Heart left ventricle (tissue), 13 donors: ENCODE measurements at regions not wholly inside any gene's neighbourhood (a gene's known extent, or its start where the extent isn't known, plus 50 kb on each side); places are given as distances from the start of the nearest gene placed in this dataset.

Experiments
- CTCF ChIP-seq, 12 donors: fragments of 200-600 bp; sonication (generic) in 4 of 12; IDR thresholded peaks; one replicate each; pipeline versions ENCODE4 v1.5.0 to v1.8.0; 2018 to 2022; ENCODE audit warnings: antibody characterized with exemption in 12 of 12, mild to moderate bottlenecking in 5 of 12
- POLR2A ChIP-seq, 2 donors: fragments of 450-650 bp; IDR thresholded peaks; one replicate each; pipeline ENCODE4 v1.6.1; 2017; ENCODE audit warnings: antibody characterized with exemption in 2 of 2, mild to moderate bottlenecking in 2 of 2, moderate library complexity in 2 of 2
- donor health status: ischemic (EF 13 %, LVEDD 7.1; RV severe dilation, severe dysfunction).
- donor health status: DM: no; HTN: yes; CAD: no.
- donor health status: DM: no; HTN: no; CAD: no.
- donor health status: ischemic (EF 25% LVEDD 6.9; RV normal size, moderate dysfunction).
- donor health status: ischemic (EF 25% LVEDD 5.7; RV mildly dilated, moderate dysfunction).
- donor health status: ischemic (EF 35%, LVEDD 5.7; RV mildly dilated, moderate dysfunction).
- donor health status: nonischemic (EF 11% LVEDD 7.7; RV severe dilation, severe dysfunction).
- donor health status: DM: yes; HTN: yes; CAD: no.
- donor health status: PGD.
- donor health status: ischemic (EF 29% LVEDD 5.4; RV normal size, mild dysfunction).
- donor health status: nonischemic (EF 23%, LVEDD 6.1; RV moderate dilation, normal function).

- TF ChIP-seq CTCF (IDR thresholded peaks at IDR 0.05) (no peak), POLR2A (IDR thresholded peaks at IDR 0.05) (no peak)
Measured at GRCh38 chr1:13922466-13923110, 222.6 kb downstream of the PRDM2 start.
